ENCODE measurements at regions not wholly inside any gene's neighbourhood (a gene's known extent, or its start where the extent isn't known, plus 50 kb on each side); places are given as distances from the start of the nearest gene placed in this dataset.

GRCh38 chr1:29473161-29473855, 237.0 kb downstream of the PTPRU start:
- DNase-seq = no peak

GRCh38 chr1:29471487-29472313, 235.4 kb downstream of the PTPRU start:
- no peak for DNase-seq

GRCh38 chr1:29470788-29471119, 234.4 kb downstream of the PTPRU start:
- no peak for DNase-seq

- DNase-seq = no peak
These were observed 233.9 kb downstream of the PTPRU start for GRCh38 chr1:29470087-29470787.

- DNase-seq = no peak
These were observed 233.1 kb downstream of the PTPRU start for GRCh38 chr1:29469457-29469856.

- DNase-seq = no peak
These were observed 231.9 kb downstream of the PTPRU start for GRCh38 chr1:29467989-29468900.

- DNase-seq = no peak
These were observed 229.9 kb downstream of the PTPRU start for GRCh38 chr1:29466258-29466657.

- no peak for DNase-seq
These were observed 229.4 kb downstream of the PTPRU start for GRCh38 chr1:29465755-29466154.

GRCh38 chr1:29462096-29462495, 225.8 kb downstream of the PTPRU start:
- no peak for DNase-seq

- no peak for DNase-seq
These were observed 224.9 kb downstream of the PTPRU start for GRCh38 chr1:29461115-29461739.

- no peak for DNase-seq
These were observed 224.4 kb downstream of the PTPRU start for GRCh38 chr1:29460694-29461093.

- DNase-seq = no peak
These were observed 223.8 kb downstream of the PTPRU start for GRCh38 chr1:29460041-29460610.

GRCh38 chr1:29459620-29459945, 223.3 kb downstream of the PTPRU start:
- no peak for DNase-seq

- no peak for DNase-seq
These were observed 222.7 kb downstream of the PTPRU start for GRCh38 chr1:29458737-29459619.

GRCh38 chr1:29457496-29458368, 221.4 kb downstream of the PTPRU start:
- no peak for DNase-seq

- DNase-seq = no peak
These were observed 220.5 kb downstream of the PTPRU start for GRCh38 chr1:29456685-29457435.

GRCh38 chr1:29455781-29456180, 219.5 kb downstream of the PTPRU start:
- no peak for DNase-seq

- DNase-seq = no peak
These were observed 218.5 kb downstream of the PTPRU start for GRCh38 chr1:29454616-29455380.
